ENCODE measurements at regions not wholly inside any gene's neighbourhood (a gene's known extent, or its start where the extent isn't known, plus 50 kb on each side); places are given as distances from the start of the nearest gene placed in this dataset.
"Not testable (repeated sequence)": the region's sequence is repeated elsewhere in the genome, so short reads cannot be mapped to it uniquely, and the experiment has no call there.

DNA sequence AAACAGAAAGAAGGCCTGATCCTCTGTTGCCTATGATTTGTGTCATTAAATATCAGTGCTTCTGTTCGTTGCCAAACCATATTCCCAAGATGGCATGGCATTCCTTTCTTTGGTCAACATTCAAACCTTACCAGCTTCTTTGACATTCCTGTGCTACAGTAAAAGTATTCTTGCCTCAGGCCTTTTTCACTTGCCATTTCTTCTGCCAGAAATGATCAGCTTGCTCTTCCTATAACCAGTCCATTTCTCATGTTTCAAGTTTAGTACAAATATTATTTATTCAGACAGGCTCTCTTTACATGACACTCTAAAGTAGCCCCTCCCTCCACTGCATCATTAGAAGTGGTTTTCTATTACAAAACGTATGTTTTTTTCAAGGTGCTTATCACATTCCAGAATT, 278.3 kb downstream of the KCNJ2 start:
- DNase-seq = no peak

DNA sequence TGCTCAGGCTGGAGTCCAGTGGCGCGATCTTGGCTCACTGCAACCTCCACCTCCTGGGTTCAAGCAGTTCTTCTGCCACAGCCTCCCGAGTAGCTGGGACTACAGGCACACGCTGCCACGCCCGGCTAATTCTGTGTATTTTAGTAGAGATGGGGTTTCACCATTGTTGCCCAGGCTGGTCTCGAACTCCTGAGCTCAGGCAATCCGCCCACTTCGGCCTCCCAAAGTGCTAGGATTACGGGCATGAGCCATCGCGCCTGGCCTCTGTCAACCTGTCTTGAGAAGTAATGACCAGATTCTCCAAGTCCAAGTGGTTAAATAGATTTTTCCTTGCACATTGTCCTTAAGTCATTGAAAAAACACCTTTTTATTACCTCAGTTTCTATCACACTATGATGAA, 283.7 kb downstream of the KCNJ2 start:
- DNase-seq = not testable (repeated sequence)

DNA sequence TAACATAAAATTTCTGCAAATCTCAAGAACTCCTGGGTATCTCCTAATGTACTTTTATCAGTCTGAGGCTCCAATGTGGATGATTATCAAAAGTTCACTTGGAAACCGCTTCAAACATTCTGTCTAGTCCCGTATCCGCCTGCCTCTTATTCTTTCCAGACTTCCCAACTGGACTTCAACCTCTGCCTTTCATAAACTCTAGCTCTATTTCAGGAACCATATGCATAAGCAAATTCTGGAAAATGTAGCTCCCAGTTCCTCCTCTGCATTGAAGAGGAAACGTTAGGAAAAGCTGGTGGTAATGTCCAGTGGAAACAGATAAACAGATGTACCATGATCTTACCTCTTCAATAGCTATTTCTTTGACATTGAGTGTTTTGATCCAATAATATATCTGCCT, 285.0 kb downstream of the KCNJ2 start:
- DNase-seq = no peak

DNA sequence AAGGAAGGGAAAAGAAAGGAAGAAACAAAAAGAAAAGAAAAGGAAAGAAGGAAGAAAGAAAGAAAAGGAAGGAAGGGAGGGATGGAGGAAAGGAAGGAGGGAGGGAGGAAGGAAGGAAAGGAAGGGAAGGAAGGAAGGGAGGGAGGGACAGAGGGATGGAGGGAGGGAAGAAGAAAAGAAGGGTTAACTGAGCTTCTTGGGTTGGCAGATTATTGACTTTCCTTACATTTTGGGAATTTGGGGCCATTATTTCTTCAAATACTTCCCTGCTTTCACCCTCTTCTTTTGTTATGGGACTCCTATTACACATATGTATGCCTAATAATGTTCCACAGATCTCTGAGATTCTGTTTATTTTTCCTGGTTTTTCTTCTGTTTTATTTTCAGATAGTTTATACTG, 285.6 kb downstream of the KCNJ2 start:
- no peak for DNase-seq

DNA sequence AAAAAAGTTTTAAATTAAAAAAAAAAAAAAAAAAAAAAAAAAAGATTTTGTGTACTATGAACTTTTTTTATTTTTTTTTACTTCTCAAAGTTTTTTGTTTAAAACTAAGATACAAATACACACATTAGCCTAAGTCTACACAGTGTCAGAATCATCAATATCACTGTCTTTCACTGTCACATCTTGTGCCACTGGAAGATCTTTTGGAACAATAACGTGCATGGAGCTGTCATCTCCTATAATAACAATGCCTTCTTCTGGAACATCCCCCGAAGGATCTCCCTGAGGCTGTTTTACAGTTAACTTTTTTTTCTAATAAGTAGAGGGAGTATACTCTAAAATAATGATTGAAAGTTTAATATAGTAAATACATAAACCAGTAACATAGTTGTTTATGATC, 295.7 kb downstream of the KCNJ2 start:
- no peak for DNase-seq

DNA sequence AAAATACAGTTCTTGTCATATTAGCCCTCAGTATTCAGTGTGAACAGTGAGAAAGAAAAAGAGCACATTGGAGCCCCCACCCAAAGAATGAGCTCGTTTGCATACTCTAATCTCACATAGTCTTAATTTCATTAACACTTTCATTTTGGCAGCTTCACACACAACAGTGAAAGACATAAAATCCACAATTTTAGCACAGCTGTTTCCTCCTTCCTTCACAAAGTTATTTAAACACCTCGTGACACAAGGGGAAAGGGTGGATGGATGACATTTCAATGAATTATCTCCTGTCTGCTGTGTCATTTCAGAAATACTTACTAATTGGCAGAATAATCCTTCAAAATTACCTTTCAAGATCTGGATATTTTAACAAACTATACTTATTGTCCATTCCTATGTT, 299.3 kb downstream of the KCNJ2 start:
- no peak for DNase-seq

DNA sequence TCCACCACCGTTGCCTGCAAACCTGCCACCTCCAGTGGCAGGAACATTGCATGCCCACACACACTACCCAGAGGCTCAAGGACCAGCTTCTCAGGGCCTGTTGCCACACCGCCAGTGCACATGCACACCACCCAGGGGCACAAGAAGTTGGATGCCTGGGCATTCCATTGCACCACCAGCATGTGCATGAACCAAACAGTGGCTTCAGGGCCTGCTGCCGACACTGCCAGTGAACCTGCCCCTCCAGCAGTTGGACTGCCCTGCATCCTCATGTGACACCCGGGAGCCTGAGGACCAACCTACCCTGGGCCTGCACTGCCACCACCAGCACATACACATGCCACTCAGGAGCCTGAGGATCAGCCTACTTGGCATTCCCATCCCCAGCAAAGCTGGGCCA, 303.7 kb downstream of the KCNJ2 start:
- DNase-seq = no peak

DNA sequence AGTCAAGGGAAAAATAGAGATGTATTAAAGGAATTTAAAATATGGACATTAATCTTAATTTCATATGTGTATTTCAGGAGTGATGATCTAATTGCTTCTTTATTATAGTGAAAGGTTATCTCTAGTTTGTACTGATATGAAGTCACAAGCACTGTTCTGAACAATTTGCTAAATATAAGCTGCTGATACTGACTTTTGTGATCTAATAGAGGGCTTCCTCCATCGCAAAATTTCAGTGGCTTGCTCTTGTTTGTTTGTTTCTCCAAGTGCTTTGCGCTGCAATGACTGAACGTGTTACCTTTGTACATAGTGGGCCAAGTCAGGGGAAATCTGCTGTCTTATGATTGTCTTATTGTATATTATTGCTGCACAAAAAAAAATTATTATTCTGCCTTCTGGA, 307.0 kb downstream of the KCNJ2 start:
- no peak for DNase-seq

DNA sequence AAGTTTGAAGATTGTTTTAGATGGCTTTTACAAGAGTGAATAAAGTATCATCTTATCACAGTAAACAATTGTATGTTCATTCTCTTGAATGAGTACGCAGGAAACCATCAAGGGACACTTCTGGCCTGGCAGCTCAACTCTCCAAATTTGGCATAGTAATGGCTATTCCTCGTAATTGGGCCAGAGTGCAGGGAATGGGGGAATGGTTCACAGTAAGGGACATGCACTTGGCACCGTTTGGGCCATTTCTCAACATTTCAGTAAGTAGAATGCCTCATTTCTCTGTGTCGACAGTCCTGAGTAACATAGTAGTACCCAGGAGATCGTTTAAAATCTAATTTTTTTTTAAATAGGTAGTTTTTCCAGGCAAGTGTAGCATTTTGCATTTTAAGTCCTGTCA, 309.6 kb downstream of the KCNJ2 start:
- DNase-seq = no peak

DNA sequence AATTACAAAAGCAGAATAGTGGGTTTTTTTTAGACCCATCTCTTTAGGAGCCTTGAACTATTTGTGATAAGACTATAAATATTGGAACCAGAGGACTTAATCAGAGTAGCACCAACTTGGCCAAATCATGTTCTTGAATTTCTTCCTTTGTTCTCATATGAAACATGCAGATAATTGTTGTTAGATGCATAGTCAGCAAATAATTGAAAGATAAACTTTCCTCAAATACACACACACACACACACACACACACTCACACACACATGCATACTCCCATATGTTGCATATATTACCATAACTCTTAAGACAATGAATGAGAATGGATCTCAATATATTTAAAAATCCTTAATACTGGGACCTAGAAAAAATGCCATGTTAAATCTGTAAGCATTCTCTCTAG, 310.4 kb downstream of the KCNJ2 start:
- no peak for DNase-seq

DNA sequence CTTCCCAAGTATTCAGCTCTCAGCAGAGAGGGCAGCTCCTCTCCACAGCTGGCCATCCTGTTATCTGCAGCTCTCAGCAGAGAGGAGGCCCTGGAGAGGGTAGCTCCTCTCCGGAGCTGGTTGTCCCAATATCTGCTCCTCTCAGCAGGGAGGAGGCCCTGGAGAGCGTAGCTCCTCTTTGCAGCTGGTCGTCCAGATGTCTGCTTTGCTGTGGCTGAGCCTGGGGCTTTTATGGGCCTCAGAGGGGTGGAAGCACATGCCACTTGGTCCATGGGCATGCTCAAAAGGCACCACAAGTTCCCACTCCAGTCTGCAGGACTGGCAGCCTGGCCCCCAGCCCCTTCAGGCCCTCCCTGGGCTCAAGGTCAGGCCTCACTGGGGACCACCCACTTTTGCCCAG, 314.3 kb downstream of the KCNJ2 start:
- DNase-seq = no peak

DNA sequence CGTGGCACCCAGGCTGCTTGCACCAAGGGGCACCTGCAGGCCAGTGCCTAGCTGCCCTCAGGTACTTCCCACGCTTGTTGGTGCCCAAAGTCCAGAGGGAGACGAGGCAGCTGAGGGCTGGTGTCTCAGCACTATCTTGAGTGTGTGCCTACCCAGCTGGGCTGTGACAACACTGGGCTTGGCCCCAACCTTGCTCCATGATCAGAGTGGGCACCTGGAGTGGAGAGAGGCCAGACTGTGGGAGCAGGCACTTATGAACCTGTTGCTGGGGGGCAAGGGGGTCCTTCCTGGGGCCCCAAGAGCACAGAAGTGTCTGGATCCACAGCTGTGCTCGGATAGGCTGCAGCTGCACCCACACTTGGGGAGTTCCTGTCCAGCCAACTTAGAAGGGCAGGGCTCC, 314.7 kb downstream of the KCNJ2 start:
- no peak for DNase-seq

DNA sequence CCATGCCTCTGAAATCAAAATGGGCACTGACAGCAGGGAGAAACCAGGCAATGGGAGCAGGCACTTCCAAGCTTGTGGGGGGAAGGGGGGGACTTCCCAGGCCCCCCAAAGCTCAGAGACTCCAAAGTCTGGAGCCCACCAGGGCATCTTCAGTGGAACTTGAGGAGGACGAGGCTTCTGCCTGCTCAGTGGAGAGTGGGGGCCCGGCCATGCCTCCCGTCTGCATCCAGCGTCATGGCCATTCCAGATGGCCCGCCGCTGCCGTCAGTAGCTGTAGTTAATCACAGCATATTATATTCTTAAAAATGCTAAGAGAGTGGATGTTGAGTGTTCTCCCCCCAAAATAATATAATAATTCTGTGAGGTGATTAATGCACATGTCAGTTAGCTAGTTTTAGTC, 315.2 kb downstream of the KCNJ2 start:
- no peak for DNase-seq

DNA sequence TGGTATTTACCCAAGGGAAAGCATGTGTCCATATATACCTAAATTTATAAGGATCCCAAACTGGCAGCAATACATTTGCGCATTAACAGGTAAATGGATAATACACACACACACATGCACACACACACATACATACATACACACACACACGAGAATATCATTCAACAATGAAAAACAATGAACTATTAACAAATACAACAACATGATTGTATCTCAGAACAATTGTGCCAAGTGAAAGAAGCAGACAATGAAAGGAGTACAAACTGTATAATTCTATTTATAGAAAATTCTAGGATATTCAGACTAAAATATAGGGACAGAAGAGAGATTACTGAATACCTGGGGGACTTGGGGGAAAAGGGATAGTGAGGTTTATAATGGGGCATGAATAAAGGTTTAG, 323.0 kb downstream of the KCNJ2 start:
- DNase-seq = no peak

DNA sequence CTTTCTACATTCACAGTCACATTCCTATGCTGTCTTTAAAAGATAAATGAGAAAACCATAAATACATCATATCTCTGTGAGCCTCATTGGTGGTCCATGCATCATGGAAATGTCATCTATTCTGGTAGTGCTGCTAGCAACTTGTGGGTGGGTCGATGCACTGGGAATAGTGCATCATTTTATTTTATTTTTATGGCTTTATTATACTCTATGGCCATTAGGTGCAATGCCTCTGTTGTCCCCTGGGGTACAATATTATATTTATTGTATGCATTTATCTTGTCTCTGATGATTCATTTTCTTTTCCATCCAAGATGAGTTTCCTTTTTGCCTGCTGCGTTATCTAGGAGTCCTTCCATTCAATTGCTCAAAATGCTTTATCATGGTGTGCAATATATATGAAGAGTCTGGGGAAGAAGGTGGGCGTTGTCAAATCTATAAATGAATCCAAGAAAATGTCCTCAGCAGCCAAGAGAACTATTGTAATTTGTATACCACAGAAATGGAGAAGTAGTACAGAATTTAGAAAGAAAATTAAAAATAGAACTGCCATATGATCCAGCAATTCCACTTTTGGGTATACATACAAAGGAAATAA, 324.0 kb downstream of the KCNJ2 start:
- DNase-seq = no peak

DNA sequence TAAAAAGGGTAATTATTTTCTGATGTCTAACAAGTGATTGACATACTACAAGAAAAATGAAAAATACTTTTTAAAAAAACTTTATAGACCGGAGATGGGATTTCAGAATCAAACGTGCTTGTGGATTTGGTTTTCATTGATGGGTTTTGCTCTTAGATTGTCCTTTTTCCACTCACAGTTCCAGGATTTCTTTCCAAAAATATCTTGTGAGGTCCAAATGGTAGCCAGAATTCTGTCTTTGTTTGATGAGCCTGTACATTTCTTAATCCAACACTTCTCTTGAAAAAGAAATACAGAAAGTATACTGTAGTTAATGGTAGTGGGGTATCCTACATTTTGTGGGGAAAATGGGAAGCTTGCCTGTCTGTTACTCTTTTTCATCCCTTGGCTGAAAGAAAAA, 329.3 kb downstream of the KCNJ2 start:
- no peak for DNase-seq

DNA sequence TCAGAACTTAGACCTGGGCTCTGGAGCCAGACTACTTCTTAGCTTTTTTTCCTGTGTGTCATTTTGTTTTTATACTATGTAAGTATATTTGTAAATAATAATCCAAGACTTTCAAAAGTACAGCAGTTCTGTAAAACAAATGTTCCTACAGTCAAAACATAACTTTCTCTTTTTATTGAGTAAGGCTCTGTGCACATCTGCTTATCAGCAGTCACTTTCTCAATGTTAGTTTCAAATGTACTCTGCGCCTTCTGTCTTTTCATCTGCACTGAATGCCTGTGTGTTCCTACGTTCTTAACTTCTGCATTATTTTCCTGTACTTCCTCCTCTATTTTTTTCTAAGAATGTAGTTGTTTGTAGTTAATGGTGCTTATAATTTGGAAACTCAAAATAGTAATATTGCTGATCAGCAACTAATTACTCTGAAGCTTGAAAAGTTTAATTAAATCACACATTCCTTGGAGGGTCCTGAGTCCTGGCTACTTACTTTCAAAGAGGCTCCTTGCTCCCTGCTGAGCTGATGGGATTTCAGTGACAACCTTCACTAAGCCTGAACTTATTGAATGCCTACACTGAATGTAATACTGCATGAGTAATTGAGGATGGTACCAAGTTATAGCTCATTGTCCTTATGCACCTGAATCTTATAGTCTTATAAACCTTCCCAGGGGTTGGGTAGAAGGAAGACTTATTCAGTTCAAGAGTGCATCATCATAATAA, 329.9 kb downstream of the KCNJ2 start:
- DNase-seq = no peak

DNA sequence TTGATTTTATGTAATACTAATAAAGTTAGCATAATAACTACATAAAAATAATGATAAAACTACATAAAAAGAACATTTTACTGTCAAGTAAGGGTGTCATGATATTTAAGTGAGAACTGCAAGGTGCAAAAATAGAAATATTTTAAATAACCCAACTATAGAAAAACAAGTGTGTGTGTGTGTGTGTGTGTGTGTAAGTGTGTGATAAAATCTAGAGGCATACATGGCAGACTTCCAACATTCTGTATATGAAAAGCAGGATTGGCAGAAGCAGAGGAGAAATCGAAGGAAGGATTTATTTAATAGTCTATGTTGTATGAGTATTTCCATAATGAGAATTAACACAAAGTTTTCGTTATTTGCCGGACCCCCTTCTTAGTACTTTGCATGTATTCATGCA, 334.1 kb downstream of the KCNJ2 start:
- no peak for DNase-seq

DNA sequence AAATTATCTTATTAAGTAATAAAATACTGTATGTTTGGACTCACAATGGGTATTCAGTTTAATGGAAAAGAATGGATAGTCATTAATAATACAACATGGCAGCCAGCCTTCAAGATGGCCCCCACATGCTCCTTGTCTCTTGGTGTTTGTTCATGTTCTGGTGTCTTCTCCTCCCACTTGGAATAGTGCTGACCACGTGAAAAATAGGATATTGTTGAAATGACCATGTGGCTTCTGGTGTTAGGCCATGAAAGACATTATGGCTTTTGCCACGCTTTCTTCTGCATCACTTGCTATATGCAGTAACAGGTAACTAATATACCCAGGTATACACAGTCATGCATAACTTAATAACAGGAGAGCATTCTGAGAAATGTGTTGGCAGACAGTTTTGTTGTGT, 341.0 kb downstream of the KCNJ2 start:
- no peak for DNase-seq

DNA sequence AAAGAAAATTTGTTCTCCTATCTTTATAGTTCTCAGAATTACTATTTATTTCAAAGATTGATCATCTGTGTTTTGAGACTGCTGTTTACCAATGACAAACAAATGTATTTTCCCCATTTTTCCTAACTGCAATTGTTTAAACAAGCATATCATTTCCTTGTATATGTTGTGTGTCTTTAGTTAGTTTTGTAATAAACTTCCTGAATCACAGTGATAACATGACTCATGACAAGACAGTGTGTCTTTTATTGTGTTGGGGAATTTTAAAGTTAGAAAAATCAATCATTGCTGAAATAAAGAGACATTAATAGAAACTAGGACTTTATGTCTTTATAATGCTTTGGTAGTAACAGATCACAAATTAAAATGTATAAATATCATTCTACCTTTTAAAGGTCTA, 348.5 kb downstream of the KCNJ2 start:
- no peak for DNase-seq

DNA sequence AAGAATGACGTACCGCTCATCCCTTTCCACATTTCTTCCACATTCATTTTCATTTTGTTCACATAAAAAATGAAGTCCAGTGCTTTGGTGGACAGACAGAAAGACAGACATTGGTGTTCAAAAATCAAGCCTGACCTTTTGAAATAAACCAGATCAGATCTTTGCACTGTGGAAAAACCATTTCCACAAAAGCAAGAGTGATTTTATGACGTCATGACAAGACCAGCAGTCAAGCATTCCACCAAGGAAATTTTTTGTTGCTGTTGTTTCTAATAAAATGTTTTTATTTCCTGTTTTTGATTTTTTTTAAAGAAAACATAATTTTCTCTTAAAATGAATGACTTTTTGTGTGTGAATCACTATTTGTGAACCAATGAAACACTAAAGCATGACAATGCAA, 350.0 kb downstream of the KCNJ2 start:
- DNase-seq = no peak

DNA sequence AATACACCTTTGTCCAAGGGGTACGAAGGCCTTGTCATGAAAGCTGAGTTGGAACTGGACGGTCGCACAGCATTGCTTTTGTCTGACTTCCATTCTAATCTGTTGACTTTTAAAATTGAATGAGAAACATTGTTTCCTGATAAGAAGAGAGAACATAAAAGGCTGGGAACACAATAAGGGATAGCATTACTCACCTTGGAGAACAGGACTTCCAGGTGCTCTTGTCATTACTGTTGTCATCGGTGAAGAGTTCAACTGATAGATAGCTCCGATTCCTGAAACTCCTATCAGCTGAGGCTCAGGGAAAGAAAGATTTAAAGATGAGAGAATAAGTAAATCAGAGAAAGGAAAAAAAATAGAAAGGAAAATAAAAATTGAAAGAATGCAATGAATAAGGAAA, 351.1 kb downstream of the KCNJ2 start:
- DNase-seq = no peak

DNA sequence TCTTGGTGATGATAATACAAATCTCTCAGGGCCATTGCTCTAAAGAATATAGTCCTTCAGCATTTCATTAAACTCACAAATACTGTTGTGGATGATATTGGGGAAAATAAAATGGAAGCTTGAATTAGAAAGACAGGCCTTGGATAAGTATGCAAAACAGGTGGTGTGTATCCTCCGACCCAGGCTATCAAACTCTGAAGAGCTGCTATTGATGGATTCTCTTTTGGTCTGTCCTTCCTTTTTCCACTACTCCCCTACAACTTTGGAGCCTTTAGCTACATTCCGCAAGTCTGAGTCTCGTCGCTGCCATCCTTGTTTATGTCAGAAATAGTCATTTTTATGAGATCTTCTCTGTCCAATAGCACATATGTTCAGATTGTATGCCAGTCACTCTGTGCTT, 351.6 kb downstream of the KCNJ2 start:
- no peak for DNase-seq

DNA sequence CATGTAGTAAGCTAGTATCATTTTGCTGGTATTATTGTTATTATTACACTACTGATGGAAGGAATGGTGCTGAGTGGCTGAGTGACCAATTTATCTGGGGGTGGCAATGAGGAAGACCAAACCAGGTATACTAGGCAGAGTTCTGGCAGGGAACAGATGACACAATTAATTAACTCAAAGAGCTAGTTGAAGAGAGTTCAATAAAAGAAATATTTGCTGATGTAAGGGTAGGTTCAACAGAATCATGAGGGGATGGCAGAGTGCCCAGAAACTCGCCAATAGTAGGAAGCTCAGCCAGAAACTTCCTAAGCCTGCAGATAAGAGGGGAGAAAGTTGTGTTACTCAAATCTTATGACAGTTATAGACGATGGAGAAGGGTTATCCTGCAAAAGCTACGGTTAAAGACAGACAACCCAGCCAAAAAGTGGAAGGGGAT, 352.5 kb downstream of the KCNJ2 start:
- DNase-seq = no peak

DNA sequence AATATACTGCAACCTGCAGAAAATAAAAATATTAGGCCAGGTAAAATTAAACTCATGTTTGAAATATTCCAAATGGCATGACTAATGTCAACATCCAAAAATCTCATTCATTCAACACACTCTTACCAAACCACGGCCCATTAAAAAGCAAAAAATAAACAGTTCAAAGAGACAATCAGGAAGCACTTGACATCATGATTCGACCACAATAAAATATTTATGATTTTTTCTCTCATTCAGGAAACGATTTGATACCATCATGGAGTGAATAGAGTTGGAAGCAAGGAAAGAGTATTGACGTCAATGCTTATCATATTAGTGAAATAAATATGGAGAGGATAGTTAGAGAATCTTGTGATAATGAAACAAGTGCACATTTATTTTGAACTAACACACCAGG, 354.1 kb downstream of the KCNJ2 start:
- DNase-seq = no peak
